ENCODE measurements at regions not wholly inside any gene's neighbourhood (a gene's known extent, or its start where the extent isn't known, plus 50 kb on each side); places are given as distances from the start of the nearest gene placed in this dataset.

DNA sequence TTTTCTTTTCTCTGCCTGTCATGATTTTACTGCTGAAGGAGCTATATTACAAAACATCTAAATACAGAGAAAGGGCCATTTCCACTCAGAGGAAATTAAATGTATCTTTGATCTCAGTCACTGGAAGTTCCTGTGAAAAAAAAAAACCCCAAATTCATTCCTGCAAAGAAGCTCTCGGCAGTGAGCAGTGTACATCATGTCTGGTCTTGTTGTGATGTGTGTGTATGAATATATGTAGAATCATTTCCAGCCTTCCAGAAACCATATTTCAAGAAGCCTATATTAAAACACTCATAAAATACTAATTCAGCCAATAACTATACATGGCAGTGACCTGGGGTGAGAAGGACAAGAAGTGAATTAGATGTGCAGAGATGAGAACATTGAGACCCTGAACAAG, 393.2 kb upstream of the TENM4 start:
- no peak for TF ChIP-seq POLR2A (IDR thresholded peaks at IDR 0.05)
- TF ChIP-seq, protein P1, sequence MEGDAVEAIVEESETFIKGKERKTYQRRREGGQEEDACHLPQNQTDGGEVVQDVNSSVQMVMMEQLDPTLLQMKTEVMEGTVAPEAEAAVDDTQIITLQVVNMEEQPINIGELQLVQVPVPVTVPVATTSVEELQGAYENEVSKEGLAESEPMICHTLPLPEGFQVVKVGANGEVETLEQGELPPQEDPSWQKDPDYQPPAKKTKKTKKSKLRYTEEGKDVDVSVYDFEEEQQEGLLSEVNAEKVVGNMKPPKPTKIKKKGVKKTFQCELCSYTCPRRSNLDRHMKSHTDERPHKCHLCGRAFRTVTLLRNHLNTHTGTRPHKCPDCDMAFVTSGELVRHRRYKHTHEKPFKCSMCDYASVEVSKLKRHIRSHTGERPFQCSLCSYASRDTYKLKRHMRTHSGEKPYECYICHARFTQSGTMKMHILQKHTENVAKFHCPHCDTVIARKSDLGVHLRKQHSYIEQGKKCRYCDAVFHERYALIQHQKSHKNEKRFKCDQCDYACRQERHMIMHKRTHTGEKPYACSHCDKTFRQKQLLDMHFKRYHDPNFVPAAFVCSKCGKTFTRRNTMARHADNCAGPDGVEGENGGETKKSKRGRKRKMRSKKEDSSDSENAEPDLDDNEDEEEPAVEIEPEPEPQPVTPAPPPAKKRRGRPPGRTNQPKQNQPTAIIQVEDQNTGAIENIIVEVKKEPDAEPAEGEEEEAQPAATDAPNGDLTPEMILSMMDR (IDR thresholded peaks at IDR 0.05) = no peak
